SK-N-SH (cell line): ENCODE measurements at regions not wholly inside any gene's neighbourhood (a gene's known extent, or its start where the extent isn't known, plus 50 kb on each side); places are given as distances from the start of the nearest gene placed in this dataset.

Source experiments
- CTCF ChIA-PET: fragments of 300-600, 350-600 bp; formaldehyde crosslinking; extraction: SDS; loops from one replicate; lab custom pipeline; 2021; lab: Yijun Ruan, JAX
- POLR2A ChIA-PET: fragments of 350-600 bp; sonication (Branson Sonifier 250); formaldehyde crosslinking; extraction: SDS; loops from one replicate; lab custom pipeline; 2020; ENCODE audit warnings: antibody characterized with exemption, inconsistent platforms; lab: Yijun Ruan, JAX
- DNase-seq: peaks from one replicate; pipeline ENCODE4 v3.0.0; 2012
- H2AFZ ChIP-seq: fragments of 200-600 bp; sonication (generic); 2 replicates; pipeline ENCODE4 v1.8.1; 2016; ENCODE audit warnings: antibody characterized with exemption, mild to moderate bottlenecking, low read depth
- H3F3A ChIP-seq: fragments of 200-600 bp; sonication (generic); replicated peaks from 2 replicates; pipeline ENCODE3; 2016; ENCODE audit warnings: antibody characterized with exemption, mild to moderate bottlenecking; ENCODE audit not compliant: insufficient read depth
- H3K27ac ChIP-seq, 2 experiments: fragments of 200-500 bp in 1 of 2; fragments of 200-600 bp in 1 of 2; sonication (Bioruptor generic) in 1 of 2; sonication (generic), shearing (Covaris generic) in 1 of 2; 2 replicates each; pipeline versions ENCODE4 v1.5.1 to v1.6.1; 2014 to 2016; ENCODE audit warnings: low read depth in 2 of 2, inconsistent platforms in 1 of 2, low read length in 1 of 2, mild to moderate bottlenecking in 1 of 2, mixed read lengths in 1 of 2
- H3K27me3 ChIP-seq: fragments of 200-600 bp; sonication (generic), shearing (Covaris generic); 2 replicates; pipeline ENCODE4 v1.6.1; 2016; ENCODE audit warnings: mixed run types; ENCODE audit not compliant: insufficient read depth
- H3K36me3 ChIP-seq, 2 experiments: fragments of 200-500 bp in 1 of 2; fragments of 200-600 bp in 1 of 2; sonication (Bioruptor generic) in 1 of 2; sonication (generic) in 1 of 2; replicated peaks in 1 of 2; 2 replicates each; pipeline versions ENCODE3 to v1.5.1; 2014 to 2016; ENCODE audit warnings: low read length in 1 of 2, mild to moderate bottlenecking in 1 of 2; ENCODE audit not compliant: insufficient read depth in 2 of 2, control insufficient read depth in 1 of 2
- H3K4me1 ChIP-seq, 2 experiments: fragments of 200-500 bp in 1 of 2; fragments of 200-600 bp in 1 of 2; sonication (Bioruptor generic) in 1 of 2; sonication (generic), shearing (Covaris generic) in 1 of 2; 2 replicates each; pipeline versions ENCODE4 v1.5.1 to v1.6.1; 2014 to 2016; ENCODE audit warnings: low read depth in 1 of 2, low read length in 1 of 2, mixed run types in 1 of 2; ENCODE audit not compliant: insufficient read depth in 2 of 2, control insufficient read depth in 1 of 2
- H3K4me2 ChIP-seq: fragments of 200-600 bp; sonication (generic), shearing (Covaris generic); 2 replicates; pipeline ENCODE4 v1.6.1; 2017; ENCODE audit warnings: mixed run types
- H3K4me3 ChIP-seq, 2 experiments: fragments of 200-500 bp in 1 of 2; fragments of 200-600 bp in 1 of 2; sonication (Bioruptor generic) in 1 of 2; sonication (generic), shearing (Covaris generic) in 1 of 2; 2 replicates each; pipeline versions ENCODE4 v1.5.1 to v1.8.1; 2014 to 2016; ENCODE audit warnings: low read depth in 2 of 2, inconsistent platforms in 1 of 2, low read length in 1 of 2, mild to moderate bottlenecking in 1 of 2, mixed read lengths in 1 of 2, moderate library complexity in 1 of 2
- H3K79me2 ChIP-seq: fragments of 200-600 bp; sonication (generic); 2 replicates; pipeline ENCODE4 v1.8.1; 2017; ENCODE audit warnings: mild to moderate bottlenecking; ENCODE audit not compliant: insufficient read depth
- H3K9ac ChIP-seq: fragments of 200-600 bp; sonication (generic); 2 replicates; pipeline ENCODE4 v1.6.1; 2017; ENCODE audit warnings: mixed run types
- H3K9me2 ChIP-seq: fragments of 200-600 bp; sonication (generic); 2 replicates; pipeline ENCODE4 v1.6.1; 2017; ENCODE audit warnings: mixed run types
- H3K9me3 ChIP-seq: fragments of 200-600 bp; sonication (generic); 2 replicates; pipeline ENCODE4 v1.6.1; 2017; ENCODE audit warnings: mixed run types, mild to moderate bottlenecking, moderate library complexity
- H4K20me1 ChIP-seq: fragments of 200-600 bp; sonication (generic); 2 replicates; pipeline ENCODE4 v1.6.1; 2017; ENCODE audit warnings: mild to moderate bottlenecking, mixed run types; ENCODE audit not compliant: insufficient read depth
- EZH2phosphoT487 ChIP-seq: fragments of 200-600 bp; sonication (generic); IDR thresholded peaks from 2 replicates; pipeline ENCODE4 v1.6.1; 2017; ENCODE audit warnings: low read depth, mixed run types, mild to moderate bottlenecking, antibody characterized with exemption, moderate library complexity, borderline replicate concordance
- FOXJ3 ChIP-seq: sonication (generic); formaldehyde crosslinking; IDR thresholded peaks from 2 replicates; pipeline ENCODE4 v1.5.1; 2020; ENCODE audit warnings: mild to moderate bottlenecking, missing genetic modification reagents
- JUND ChIP-seq: IDR thresholded peaks from 2 replicates; pipeline ENCODE4 v1.4.0; 2012
- MEF2A ChIP-seq: IDR thresholded peaks from 2 replicates; pipeline ENCODE4 v1.4.0; 2012; ENCODE audit warnings: low read depth, borderline replicate concordance
- MXI1 ChIP-seq: IDR thresholded peaks from 2 replicates; pipeline ENCODE4 v1.6.1; 2012; ENCODE audit warnings: mild to moderate bottlenecking, low read depth, low read length, improper control_type of control experiment
- NFIC ChIP-seq: IDR thresholded peaks from 2 replicates; pipeline ENCODE4 v1.4.0; 2012; ENCODE audit warnings: borderline replicate concordance
- NRF1 ChIP-seq: IDR thresholded peaks from 2 replicates; pipeline ENCODE4 v1.6.1; 2012; ENCODE audit warnings: low read depth, mild to moderate bottlenecking, low read length
- POLR2AphosphoS5 ChIP-seq: IDR thresholded peaks from 2 replicates; pipeline ENCODE4 v1.6.1; 2012; ENCODE audit warnings: low read depth, low read length
- RCOR1 ChIP-seq: fragments of 150-350 bp; IDR thresholded peaks from 2 replicates; pipeline ENCODE4 v1.6.1; 2017; ENCODE audit warnings: antibody characterized with exemption, low read length
- REST ChIP-seq: IDR thresholded peaks from 2 replicates; pipeline ENCODE4 v1.6.1; 2012; ENCODE audit warnings: mild to moderate bottlenecking, low read depth, low read length, moderate library complexity
- RXRA ChIP-seq: IDR thresholded peaks from 2 replicates; pipeline ENCODE4 v1.4.0; 2012; ENCODE audit warnings: low read depth, mild to moderate bottlenecking, borderline replicate concordance
- SIN3A ChIP-seq: IDR thresholded peaks from 2 replicates; pipeline ENCODE4 v1.6.1; 2012; ENCODE audit warnings: low read depth, mild to moderate bottlenecking, low read length, moderate library complexity, borderline replicate concordance
- TEAD4 ChIP-seq: IDR thresholded peaks from 2 replicates; pipeline ENCODE4 v1.4.0; 2012; ENCODE audit warnings: mild to moderate bottlenecking, borderline replicate concordance; ENCODE audit not compliant: insufficient read depth
- USF1 ChIP-seq: IDR thresholded peaks from 2 replicates; pipeline ENCODE4 v1.4.0; 2012; ENCODE audit warnings: low read depth, borderline replicate concordance
- USF2 ChIP-seq: fragments of 150-350 bp; IDR thresholded peaks from 2 replicates; pipeline ENCODE4 v1.6.1; 2017; ENCODE audit warnings: antibody characterized with exemption, low read length, low read depth, borderline replicate concordance
- WGBS: methylation state at CpG from one replicate; pipeline ENCODE4 v1.1.6; 2017; ENCODE audit warnings: low lambda C conversion rate; 5-methylcytosine and 5-hydroxymethylcytosine counted together
- TF ChIP-seq, protein P1 (sequence below): IDR thresholded peaks from 2 replicates; pipeline ENCODE4 v1.4.0; 2012; ENCODE audit warnings: low read depth, borderline replicate concordance
- TF ChIP-seq, protein P2 (sequence below): IDR thresholded peaks from 2 replicates; pipeline ENCODE4; 2012

- no peaks in the 10 kb centered on the region for H3K9me2 ChIP-seq
- H3K79me2 ChIP-seq = no peaks in the 10 kb centered on the region
- no peak overlapping the region for H3K27ac ChIP-seq
- no peaks in the 10 kb centered on the region for H4K20me1 ChIP-seq
- H3K36me3 ChIP-seq = no peaks in the 10 kb centered on the region
- no peak overlapping the region for H3K9ac ChIP-seq
- H3K4me2 ChIP-seq = no peak overlapping the region
- no peak overlapping the region for H3K4me3 ChIP-seq
- no peaks in the 10 kb centered on the region for H3K27me3 ChIP-seq
- H3F3A ChIP-seq = no peaks in the 10 kb centered on the region
- H3K9me3 ChIP-seq = no peaks in the 10 kb centered on the region
- ChIA-PET POLR2A (no interaction called here), CTCF (interaction anchor here (1.1 to 3.4 kb wide), 2 partner anchors 9 to 13 kb away, joined by 3 to 17 read pairs; no protein-coding TSS in a partner anchor)
- TF ChIP-seq REST = no peak
- no peak for TF ChIP-seq NRF1
- TF ChIP-seq USF2 = no peak
- no peak for TF ChIP-seq MEF2A
- no peak for TF ChIP-seq SIN3A
- no peak for TF ChIP-seq POLR2AphosphoS5
- TF ChIP-seq EZH2phosphoT487 = no peak
- no peak for TF ChIP-seq JUND
- no peak for TF ChIP-seq RCOR1
- no peak for TF ChIP-seq MXI1
- TF ChIP-seq FOXJ3 (CRISPR knock-in tag) = no peak
- TF ChIP-seq RXRA = no peak
- no peaks in the 10 kb centered on the region; a peak in 2 of 4 replicates for H3K4me1 ChIP-seq
- H2AFZ ChIP-seq = no peak overlapping the region
- no peak for DNase-seq
- WGBS = 84% methylated on average over 2 of the region's 2 CpGs
Measured at GRCh38 chr3:24674261-24674660, 179.6 kb upstream of the THRB start.

DNA sequence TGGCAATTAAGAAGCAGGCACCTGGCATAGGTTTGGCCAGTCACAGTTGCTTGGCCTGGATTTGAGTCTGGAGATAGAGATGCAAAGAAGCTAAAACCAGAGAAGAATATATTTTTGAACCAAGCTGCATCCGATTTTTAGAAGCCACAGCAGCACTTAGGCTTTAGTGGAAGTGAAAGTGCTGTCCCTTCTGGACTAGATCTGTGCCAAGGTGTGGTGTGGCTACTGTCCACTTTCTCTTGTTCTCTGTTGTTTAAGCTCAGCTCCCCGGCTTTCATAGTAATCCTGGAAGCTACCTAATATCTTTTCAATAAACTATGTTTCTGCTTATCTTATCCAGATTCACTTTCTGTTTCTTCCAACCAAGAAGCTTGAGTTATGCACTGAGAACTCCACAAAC is 183.4 kb upstream of the THRB start:
- H4K20me1 ChIP-seq = no peaks in the 10 kb centered on the region
- no peak overlapping the region for H3K27ac ChIP-seq
- no peaks in the 10 kb centered on the region for H3K9me2 ChIP-seq
- DNase-seq = no peak
- H3K9me3 ChIP-seq = no peaks in the 10 kb centered on the region
- no peak overlapping the region for H3K4me2 ChIP-seq
- H3K9ac ChIP-seq = no peak overlapping the region
- H3K36me3 ChIP-seq = no peaks in the 10 kb centered on the region
- no peak overlapping the region for H2AFZ ChIP-seq
- WGBS = 46% methylated on average over 2 of the region's 2 CpGs
- H3K4me1 ChIP-seq = no peaks in the 10 kb centered on the region; a peak in 2 of 4 replicates
- POLR2A ChIA-PET = no interaction called here
- no peaks in the 10 kb centered on the region for H3K79me2 ChIP-seq
- CTCF ChIA-PET = interaction anchor here (1.2 to 2.0 kb wide), 3 partner anchors 9 to 37 kb away, joined by 4 to 9 read pairs (median 8); no protein-coding TSS in a partner anchor
- H3K27me3 ChIP-seq = no peaks in the 10 kb centered on the region
- no peak overlapping the region for H3K4me3 ChIP-seq
- H3F3A ChIP-seq = no peaks in the 10 kb centered on the region
- TF ChIP-seq RXRA (no peak), MEF2A (no peak), JUND (no peak), TEAD4 (no peak), USF2 (no peak), NFIC (no peak), SIN3A (no peak), USF1 (no peak)
- TF ChIP-seq, protein P1, sequence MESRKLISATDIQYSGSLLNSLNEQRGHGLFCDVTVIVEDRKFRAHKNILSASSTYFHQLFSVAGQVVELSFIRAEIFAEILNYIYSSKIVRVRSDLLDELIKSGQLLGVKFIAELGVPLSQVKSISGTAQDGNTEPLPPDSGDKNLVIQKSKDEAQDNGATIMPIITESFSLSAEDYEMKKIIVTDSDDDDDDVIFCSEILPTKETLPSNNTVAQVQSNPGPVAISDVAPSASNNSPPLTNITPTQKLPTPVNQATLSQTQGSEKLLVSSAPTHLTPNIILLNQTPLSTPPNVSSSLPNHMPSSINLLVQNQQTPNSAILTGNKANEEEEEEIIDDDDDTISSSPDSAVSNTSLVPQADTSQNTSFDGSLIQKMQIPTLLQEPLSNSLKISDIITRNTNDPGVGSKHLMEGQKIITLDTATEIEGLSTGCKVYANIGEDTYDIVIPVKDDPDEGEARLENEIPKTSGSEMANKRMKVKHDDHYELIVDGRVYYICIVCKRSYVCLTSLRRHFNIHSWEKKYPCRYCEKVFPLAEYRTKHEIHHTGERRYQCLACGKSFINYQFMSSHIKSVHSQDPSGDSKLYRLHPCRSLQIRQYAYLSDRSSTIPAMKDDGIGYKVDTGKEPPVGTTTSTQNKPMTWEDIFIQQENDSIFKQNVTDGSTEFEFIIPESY = no peak
- TF ChIP-seq, protein P2, sequence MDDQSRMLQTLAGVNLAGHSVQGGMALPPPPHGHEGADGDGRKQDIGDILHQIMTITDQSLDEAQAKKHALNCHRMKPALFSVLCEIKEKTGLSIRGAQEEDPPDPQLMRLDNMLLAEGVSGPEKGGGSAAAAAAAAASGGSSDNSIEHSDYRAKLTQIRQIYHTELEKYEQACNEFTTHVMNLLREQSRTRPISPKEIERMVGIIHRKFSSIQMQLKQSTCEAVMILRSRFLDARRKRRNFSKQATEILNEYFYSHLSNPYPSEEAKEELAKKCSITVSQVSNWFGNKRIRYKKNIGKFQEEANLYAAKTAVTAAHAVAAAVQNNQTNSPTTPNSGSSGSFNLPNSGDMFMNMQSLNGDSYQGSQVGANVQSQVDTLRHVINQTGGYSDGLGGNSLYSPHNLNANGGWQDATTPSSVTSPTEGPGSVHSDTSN = no peak
